ENCODE measurements at regions not wholly inside any gene's neighbourhood (a gene's known extent, or its start where the extent isn't known, plus 50 kb on each side); places are given as distances from the start of the nearest gene placed in this dataset.

DNA sequence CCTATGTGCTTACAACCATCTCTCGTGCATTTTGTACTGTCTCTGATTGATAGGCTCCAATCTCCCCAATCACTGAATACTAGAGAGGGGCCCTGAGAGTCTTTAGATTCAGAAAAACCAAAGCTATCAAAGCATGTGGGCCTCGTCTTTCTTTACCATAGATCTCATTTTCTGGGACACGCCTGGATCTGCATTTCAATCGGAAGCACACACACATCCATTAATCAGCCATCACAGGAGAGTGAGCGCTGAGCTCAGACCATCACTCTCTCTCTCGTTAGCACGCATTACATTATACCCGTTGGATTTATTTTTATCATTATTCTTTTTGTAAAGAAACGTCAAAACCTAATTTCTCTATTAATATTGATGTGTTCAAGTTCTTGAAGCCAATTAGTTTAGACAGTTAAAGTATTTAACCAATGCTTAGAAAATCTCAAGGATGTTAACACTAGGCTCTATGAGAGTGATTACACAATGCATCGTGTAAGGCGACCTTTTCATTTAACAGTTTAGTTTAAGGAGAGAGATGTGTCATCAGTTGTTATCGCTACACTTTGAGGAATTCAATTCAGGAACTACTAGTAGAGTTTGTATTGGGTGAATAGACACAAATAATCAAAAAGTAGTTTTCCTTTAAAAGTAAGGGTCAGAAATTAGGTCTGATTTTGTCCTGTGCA is 650.7 kb downstream of the CDH8 start:
- no peak for DNase-seq
- no peak overlapping the region for H3K4me3 ChIP-seq (ENCODE audit: low read depth, low read length)
- H3K36me3 ChIP-seq: no peaks in the 10 kb centered on the region
- no peak overlapping the region for H3K27ac ChIP-seq
- H3K9me3 ChIP-seq (ENCODE audit: severe bottlenecking): no peaks in the 10 kb centered on the region
- TF ChIP-seq, protein P1, sequence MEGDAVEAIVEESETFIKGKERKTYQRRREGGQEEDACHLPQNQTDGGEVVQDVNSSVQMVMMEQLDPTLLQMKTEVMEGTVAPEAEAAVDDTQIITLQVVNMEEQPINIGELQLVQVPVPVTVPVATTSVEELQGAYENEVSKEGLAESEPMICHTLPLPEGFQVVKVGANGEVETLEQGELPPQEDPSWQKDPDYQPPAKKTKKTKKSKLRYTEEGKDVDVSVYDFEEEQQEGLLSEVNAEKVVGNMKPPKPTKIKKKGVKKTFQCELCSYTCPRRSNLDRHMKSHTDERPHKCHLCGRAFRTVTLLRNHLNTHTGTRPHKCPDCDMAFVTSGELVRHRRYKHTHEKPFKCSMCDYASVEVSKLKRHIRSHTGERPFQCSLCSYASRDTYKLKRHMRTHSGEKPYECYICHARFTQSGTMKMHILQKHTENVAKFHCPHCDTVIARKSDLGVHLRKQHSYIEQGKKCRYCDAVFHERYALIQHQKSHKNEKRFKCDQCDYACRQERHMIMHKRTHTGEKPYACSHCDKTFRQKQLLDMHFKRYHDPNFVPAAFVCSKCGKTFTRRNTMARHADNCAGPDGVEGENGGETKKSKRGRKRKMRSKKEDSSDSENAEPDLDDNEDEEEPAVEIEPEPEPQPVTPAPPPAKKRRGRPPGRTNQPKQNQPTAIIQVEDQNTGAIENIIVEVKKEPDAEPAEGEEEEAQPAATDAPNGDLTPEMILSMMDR (IDR thresholded peaks at IDR 0.05; ENCODE audit: low read depth, low read length): no peak
- H3K27me3 ChIP-seq (ENCODE audit: insufficient read depth, low read depth, severe bottlenecking): peaks cover 27% of the 10 kb centered on the region

DNA sequence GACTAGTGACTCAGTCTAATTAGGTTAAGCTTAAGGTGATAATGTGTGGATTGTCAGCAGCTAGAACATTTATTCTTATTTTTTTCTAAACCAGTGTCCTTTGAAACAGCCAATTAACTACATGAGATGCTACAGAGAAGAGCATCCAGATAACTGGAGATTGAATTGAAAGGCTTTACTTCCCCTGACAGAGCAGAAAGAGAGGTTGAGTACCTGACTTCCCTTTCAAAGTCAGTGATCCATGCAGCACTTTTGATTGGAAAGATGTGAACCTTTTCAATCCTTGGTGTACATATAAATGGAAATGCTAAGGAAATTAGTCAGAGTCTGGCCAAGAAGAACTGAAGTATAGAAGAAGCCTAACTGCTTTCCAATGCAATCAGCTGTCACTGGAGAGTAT is 653.8 kb downstream of the CDH8 start:
- Histone ChIP-seq H3K27ac (no peak overlapping the region), H3K36me3 (no peaks in the 10 kb centered on the region), H3K27me3 (ENCODE audit: insufficient read depth, low read depth, severe bottlenecking) (peaks cover 20% of the 10 kb centered on the region), H3K4me3 (ENCODE audit: low read depth, low read length) (no peak overlapping the region), H3K9me3 (ENCODE audit: severe bottlenecking) (no peaks in the 10 kb centered on the region)
- no peak for DNase-seq
- TF ChIP-seq, protein P1 (IDR thresholded peaks at IDR 0.05; ENCODE audit: low read depth, low read length): no peak

DNA sequence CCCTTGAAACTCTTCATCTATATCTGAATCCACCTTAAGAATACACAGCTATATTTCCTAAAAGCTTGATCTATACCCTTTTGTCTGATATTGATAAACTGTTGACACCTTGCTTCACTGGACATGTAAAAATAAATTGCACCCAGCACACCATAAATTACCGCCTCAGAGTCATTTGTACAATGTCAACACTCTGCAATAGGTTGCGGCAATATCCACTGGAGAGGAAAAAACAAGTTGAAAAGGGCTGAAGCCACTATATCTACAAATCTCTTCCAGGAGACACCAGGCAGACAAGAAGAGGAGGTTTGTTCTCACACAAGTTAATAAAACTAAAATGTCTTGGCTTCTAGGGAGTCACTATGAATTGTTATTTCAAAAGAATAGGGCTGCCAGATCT is 656.9 kb downstream of the CDH8 start:
- H3K27me3 ChIP-seq (ENCODE audit: insufficient read depth, low read depth, severe bottlenecking): peaks cover 8% of the 10 kb centered on the region
- H3K36me3 ChIP-seq: no peaks in the 10 kb centered on the region

DNA sequence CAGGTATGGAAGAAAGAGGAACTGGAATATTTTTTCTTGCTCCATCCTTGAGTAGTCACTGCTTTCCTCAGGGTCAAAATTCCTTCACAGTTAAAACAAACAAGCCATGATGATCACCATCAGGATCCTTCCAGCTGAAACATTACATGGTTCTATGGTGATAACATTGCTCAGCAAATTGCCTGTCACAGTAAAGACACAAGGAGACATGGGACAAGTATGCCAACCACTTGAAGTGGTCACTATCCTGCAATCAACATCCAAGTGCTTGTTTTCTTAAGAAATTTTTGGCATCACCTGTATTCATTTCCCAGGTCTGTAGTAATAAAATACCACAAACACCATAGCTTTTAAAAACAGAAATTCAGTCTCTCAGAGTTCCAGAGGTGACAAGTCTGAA is 662.2 kb downstream of the CDH8 start:
- Histone ChIP-seq H3K27me3 (ENCODE audit: insufficient read depth, low read depth, severe bottlenecking) (peaks cover 9% of the 10 kb centered on the region), H3K27ac (no peak overlapping the region), H3K36me3 (no peaks in the 10 kb centered on the region), H3K4me3 (ENCODE audit: low read depth, low read length) (no peak overlapping the region), H3K9me3 (ENCODE audit: severe bottlenecking) (no peaks in the 10 kb centered on the region)
- DNase-seq: no peak
- TF ChIP-seq, protein P1 (IDR thresholded peaks at IDR 0.05; ENCODE audit: low read depth, low read length): no peak

More for the DNA sequence above, 656.9 kb downstream of the CDH8 start:
- no peak overlapping the region for H3K27ac ChIP-seq
- DNase-seq: no peak
- TF ChIP-seq, protein P1 (IDR thresholded peaks at IDR 0.05; ENCODE audit: low read depth, low read length): no peak
- H3K9me3 ChIP-seq (ENCODE audit: severe bottlenecking): no peaks in the 10 kb centered on the region
- H3K4me3 ChIP-seq (ENCODE audit: low read depth, low read length): no peak overlapping the region

DNA sequence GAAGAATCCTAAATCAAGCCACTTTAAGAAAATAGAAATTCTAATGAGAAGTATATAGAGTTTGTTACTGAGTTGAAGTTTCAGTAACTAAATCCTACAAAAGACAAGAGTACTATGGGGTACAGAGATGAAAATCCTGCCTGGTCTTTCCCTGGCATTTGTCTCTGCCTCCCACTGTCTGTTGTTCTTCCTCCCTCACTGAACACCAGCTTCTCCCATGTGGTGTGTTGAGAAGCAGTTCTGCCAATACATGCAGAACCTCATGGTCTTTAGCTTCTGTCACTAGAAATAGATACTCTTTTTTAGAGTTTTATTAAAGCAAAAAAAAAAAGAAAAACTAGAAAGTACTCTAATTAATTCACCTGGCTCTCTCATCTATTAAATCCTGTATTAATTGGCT is 664.4 kb downstream of the CDH8 start:
- TF ChIP-seq, protein P1 (IDR thresholded peaks at IDR 0.05; ENCODE audit: low read depth, low read length): no peak
- no peak for DNase-seq
- H3K36me3 ChIP-seq: no peaks in the 10 kb centered on the region
- H3K9me3 ChIP-seq (ENCODE audit: severe bottlenecking): no peaks in the 10 kb centered on the region
- H3K4me3 ChIP-seq (ENCODE audit: low read depth, low read length): no peak overlapping the region
- no peak overlapping the region for H3K27ac ChIP-seq
- peaks cover 18% of the 10 kb centered on the region for H3K27me3 ChIP-seq (ENCODE audit: insufficient read depth, low read depth, severe bottlenecking)

DNA sequence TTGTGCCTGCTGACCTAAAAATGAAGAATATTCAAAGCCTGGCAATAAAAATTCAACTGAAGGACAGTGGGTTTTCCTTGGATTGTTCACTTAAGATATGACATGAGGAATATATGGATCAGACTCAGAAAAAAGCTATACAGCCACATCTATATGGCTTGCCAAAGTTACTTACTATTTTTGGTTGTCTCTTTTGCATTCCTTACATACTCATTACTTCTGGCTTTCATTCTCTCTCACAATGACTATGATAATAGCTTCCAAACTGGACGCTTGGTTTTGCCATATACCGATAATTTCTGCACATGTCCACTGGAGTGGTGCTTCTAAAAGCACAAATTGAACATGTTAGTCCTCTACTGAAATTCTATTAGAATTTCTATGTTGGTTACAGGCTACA is 664.9 kb downstream of the CDH8 start:
- H3K4me3 ChIP-seq (ENCODE audit: low read depth, low read length): no peak overlapping the region
- no peak for DNase-seq
- no peak overlapping the region for H3K27ac ChIP-seq
- TF ChIP-seq, protein P1 (IDR thresholded peaks at IDR 0.05; ENCODE audit: low read depth, low read length): no peak
- H3K27me3 ChIP-seq (ENCODE audit: insufficient read depth, low read depth, severe bottlenecking): peaks cover 18% of the 10 kb centered on the region
- no peaks in the 10 kb centered on the region for H3K36me3 ChIP-seq
- no peaks in the 10 kb centered on the region for H3K9me3 ChIP-seq (ENCODE audit: severe bottlenecking)

Data from WERI-Rb-1 (cell line).